ENCODE measurements at regions not wholly inside any gene's neighbourhood (a gene's known extent, or its start where the extent isn't known, plus 50 kb on each side); places are given as distances from the start of the nearest gene placed in this dataset.
"Not testable (repeated sequence)": the region's sequence is repeated elsewhere in the genome, so short reads cannot be mapped to it uniquely, and the experiment has no call there.

GRCh38 chr22:22811016-22812009 lies 76.3 kb upstream of the IGLL5 start:
- no peak for DNase-seq

DNA sequence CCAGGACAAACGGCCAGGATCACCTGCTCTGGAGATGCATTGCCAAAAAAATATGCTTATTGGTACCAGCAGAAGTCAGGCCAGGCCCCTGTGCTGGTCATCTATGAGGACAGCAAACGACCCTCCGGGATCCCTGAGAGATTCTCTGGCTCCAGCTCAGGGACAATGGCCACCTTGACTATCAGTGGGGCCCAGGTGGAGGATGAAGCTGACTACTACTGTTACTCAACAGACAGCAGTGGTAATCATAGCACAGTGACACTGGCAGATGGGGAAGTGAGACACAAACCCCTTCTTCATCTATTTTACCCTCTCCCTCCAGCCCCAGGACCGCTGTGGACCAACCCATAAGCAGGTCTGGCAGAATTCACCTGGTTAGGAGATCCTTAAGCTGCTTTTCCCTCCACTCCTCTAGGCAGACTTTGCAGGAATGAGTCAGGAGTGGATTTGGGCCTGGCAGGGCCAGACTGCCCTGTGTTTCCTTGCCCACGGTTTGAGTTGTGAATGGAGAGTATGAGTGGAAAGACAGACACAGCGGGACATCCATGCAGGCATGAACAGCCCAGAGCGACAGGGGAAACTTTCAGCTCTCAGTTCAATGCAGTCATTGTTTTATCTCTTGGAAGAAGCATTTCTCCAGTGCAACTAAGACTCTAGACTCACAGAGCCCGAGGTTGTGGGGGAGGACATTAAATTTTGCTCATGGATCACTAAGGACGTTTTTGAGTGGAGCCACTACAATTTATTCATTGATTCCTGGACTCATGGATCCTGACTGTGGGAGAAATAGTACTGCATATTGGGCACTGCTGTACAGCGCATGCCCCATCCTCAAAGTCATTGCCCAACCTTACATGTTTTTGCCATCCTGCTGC lies 75.3 kb upstream of the IGLL5 start:
- DNase-seq, result no peak

GRCh38 chr22:22813126-22814075 lies 74.2 kb upstream of the IGLL5 start:
- DNase-seq, result no peak

GRCh38 chr22:22814666-22815396 lies 72.8 kb upstream of the IGLL5 start:
- DNase-seq, result no peak

GRCh38 chr22:22815397-22816170 lies 72.0 kb upstream of the IGLL5 start:
- DNase-seq, result no peak

- DNase-seq, result no peak
These were observed 71.5 kb upstream of the IGLL5 start for GRCh38 chr22:22816171-22816514.

DNA sequence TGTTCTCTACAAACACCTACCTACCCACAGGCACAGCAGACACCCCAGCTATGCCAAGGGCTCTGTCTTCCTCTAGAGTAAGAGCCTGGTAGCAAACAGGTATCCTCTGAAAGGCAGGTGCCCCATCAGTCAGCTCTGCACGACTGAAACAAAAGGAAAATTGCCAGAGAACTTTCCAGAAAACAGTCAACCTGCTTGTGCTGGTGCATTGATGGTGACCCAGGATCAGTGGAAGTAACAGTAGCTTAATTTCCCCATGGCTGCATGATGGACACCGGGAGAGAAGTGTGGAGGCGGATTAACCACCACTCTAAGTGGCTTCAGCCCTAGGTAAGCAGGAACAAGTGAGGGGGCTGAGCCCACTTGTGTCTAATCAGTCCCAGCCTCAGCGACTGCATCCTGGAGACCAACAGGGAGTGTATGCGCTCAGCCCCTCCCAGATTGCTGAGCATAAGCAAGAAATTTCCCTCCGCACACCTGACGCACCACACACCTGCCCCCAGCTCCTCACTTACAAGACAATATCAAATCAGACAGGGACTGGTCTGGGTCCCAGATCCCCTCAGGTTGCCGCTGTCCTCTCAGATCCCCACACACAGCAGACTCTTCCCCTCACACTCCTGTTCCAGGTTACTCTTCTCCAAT lies 70.7 kb upstream of the IGLL5 start:
- no peak for DNase-seq

DNA sequence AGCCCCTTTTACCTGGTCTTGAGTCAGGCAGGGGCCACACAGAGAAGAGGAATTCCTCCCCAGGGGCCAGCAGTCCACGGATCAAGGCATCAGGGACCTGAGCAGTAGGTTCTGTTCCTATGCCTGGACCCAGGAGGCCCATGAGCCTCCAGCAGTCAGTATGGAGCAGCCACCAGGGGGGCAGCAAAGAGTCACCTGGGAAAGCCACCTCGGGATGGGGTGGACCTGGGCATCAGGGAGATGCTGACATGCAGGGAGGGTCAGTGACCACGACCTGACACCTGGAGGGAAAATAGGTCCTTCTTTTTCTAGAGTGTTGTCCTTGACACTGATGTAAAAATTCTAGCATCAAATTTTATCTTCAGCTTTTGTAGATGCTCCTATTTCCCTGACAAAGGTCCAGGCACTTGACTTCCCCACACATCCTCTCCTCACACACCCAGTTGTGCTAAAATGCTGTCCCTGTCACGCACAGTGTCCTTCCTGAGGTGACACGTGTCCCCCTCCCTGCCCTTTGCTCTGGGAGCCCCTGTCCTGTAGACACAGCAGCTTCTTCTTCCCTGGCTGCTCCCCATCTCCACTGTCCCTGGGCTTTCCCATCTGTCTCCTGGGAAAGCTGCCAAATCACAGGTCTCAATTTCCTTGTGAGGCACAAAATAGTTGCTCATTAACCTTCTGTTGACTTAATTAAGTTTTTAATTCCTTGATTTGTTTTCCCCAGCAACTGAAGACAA lies 70.0 kb upstream of the IGLL5 start:
- DNase-seq, result no peak

GRCh38 chr22:22818202-22818538 lies 69.4 kb upstream of the IGLL5 start:
- DNase-seq, result no peak

GRCh38 chr22:22818861-22819855 lies 68.5 kb upstream of the IGLL5 start:
- no peak for DNase-seq

- DNase-seq, result no peak
These were observed 67.5 kb upstream of the IGLL5 start for GRCh38 chr22:22820076-22820475.

GRCh38 chr22:22820626-22821025 lies 67.0 kb upstream of the IGLL5 start:
- no peak for DNase-seq

GRCh38 chr22:22821340-22821739 lies 66.3 kb upstream of the IGLL5 start:
- no peak for DNase-seq

DNA sequence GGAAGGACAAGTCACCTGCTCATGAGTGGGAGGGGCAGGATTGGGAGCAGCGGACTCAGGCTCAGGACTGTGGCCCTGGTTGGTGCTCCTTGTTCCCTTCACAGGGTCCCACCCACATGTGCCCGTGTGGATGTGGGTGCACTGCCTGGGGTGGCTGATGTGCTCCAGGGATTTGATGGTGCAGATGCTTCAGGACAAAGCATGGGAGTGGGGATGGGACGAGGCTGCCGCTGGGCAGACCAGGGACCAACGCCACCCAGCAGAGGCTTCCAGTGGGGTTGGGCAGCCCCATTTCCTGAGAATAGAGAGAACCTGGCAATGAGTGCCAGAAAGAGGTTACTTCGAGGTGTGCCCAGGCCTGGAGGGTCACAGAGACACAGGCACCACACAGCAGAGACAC lies 65.5 kb upstream of the IGLL5 start:
- no peak for DNase-seq

DNA sequence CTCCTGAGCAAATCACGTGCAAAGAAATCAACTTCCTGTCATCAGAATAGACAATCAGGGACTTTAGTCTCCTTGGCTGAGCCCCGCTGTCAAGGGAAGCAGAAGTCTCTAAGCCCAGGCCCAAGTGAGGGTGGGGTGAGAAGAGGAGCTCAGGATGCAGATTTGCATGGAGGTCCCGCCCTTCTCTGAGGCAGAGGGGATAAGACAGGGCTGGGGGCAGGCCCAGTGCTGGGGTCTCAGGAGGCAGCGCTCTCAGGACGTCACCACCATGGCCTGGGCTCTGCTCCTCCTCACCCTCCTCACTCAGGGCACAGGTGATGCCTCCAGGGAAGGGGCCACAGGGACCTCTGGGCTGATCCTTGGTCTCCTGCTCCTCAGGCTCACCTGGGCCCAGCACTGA lies 65.1 kb upstream of the IGLL5 start:
- DNase-seq, result not testable (repeated sequence)

GRCh38 chr22:22823131-22823810 lies 64.3 kb upstream of the IGLL5 start:
- no peak for DNase-seq

- DNase-seq, result no peak
These were observed 63.0 kb upstream of the IGLL5 start for GRCh38 chr22:22824340-22825212.
